Bronchial epithelial cell (primary cell): ENCODE measurements at regions not wholly inside any gene's neighbourhood (a gene's known extent, or its start where the extent isn't known, plus 50 kb on each side); places are given as distances from the start of the nearest gene placed in this dataset.

Experiments
- DNase-seq: peaks from one replicate; pipeline ENCODE4 v3.0.0-alpha.2; 2010; ENCODE audit warnings: low read depth
- FAIRE-seq: peaks from 2 replicates; lab custom pipeline; 2011; peaks lifted over from hg19 to GRCh38; lab: Jason Lieb, UNC
- H3K27me3 ChIP-seq: 2 replicates; pipeline ENCODE4 v1.5.1; 2011; ENCODE audit warnings: low read length; ENCODE audit not compliant: control insufficient read depth, insufficient read depth
- H3K36me3 ChIP-seq: 2 replicates; pipeline ENCODE4 v1.5.1; 2011; ENCODE audit warnings: low read length; ENCODE audit not compliant: control insufficient read depth, insufficient read depth
- H3K4me3 ChIP-seq: 2 replicates; pipeline ENCODE4 v1.5.1; 2011; ENCODE audit warnings: mild to moderate bottlenecking, low read depth, low read length, control low read depth
- CTCF ChIP-seq: IDR thresholded peaks from 2 replicates; pipeline ENCODE4 v1.5.1; 2011; ENCODE audit warnings: mild to moderate bottlenecking, moderate library complexity, low read length, control low read depth, inconsistent platforms; ENCODE audit not compliant: insufficient read depth, severe bottlenecking

GRCh38 chr1:58000821-58001220 lies 545.7 kb downstream of the OMA1 start:
- H3K36me3 ChIP-seq: no peaks in the 10 kb centered on the region
- no peak for TF ChIP-seq CTCF
- FAIRE-seq (no peak), DNase-seq (no peak)
- peaks cover 2% of the 10 kb centered on the region for H3K27me3 ChIP-seq
- H3K4me3 ChIP-seq: no peak overlapping the region

- H3K4me3 ChIP-seq: no peak overlapping the region
- no peak for DNase-seq
- no peaks in the 10 kb centered on the region for H3K36me3 ChIP-seq
- no peak for TF ChIP-seq CTCF
- FAIRE-seq: no peak
- H3K27me3 ChIP-seq: peaks cover under 1% of the 10 kb centered on the region
Observed at GRCh38 chr1:58000116-58000515, 546.4 kb downstream of the OMA1 start.

- TF ChIP-seq CTCF: no peak
- DNase-seq (no peak), FAIRE-seq (no peak)
- no peak overlapping the region for H3K4me3 ChIP-seq
- no peaks in the 10 kb centered on the region for H3K27me3 ChIP-seq
- no peaks in the 10 kb centered on the region for H3K36me3 ChIP-seq
Observed at GRCh38 chr1:57996400-57996799, 550.1 kb downstream of the OMA1 start.

GRCh38 chr1:57991289-57991688 lies 555.2 kb downstream of the OMA1 start:
- FAIRE-seq (no peak), DNase-seq (no peak)
- TF ChIP-seq CTCF: no peak
- Histone ChIP-seq H3K4me3 (no peak overlapping the region), H3K27me3 (no peaks in the 10 kb centered on the region), H3K36me3 (no peaks in the 10 kb centered on the region)

GRCh38 chr1:57989877-57990276 lies 556.6 kb downstream of the OMA1 start:
- no peak for TF ChIP-seq CTCF
- H3K36me3 ChIP-seq: no peaks in the 10 kb centered on the region
- DNase-seq: no peak
- H3K27me3 ChIP-seq: no peaks in the 10 kb centered on the region
- no peak for FAIRE-seq
- H3K4me3 ChIP-seq: no peak overlapping the region

- Histone ChIP-seq H3K4me3 (no peak overlapping the region), H3K36me3 (no peaks in the 10 kb centered on the region), H3K27me3 (no peaks in the 10 kb centered on the region)
- FAIRE-seq (no peak), DNase-seq (no peak)
- TF ChIP-seq CTCF: no peak
Observed at GRCh38 chr1:57987523-57987922, 559.0 kb downstream of the OMA1 start.
